ENCODE measurements at regions not wholly inside any gene's neighbourhood (a gene's known extent, or its start where the extent isn't known, plus 50 kb on each side); places are given as distances from the start of the nearest gene placed in this dataset.

- TF ChIP-seq YY1 (IDR thresholded peaks at IDR 0.05; ENCODE audit: insufficient read depth, insufficient read length) (no peak), SUZ12 (IDR thresholded peaks at IDR 0.05; ENCODE audit: extremely low read depth, insufficient read depth, insufficient read length) (no peak), ZNF274 (IDR thresholded peaks at IDR 0.05; ENCODE audit: low read depth, low read length) (no peak)
These were observed 344.4 kb upstream of the PCDH9 start for GRCh38 chr13:67574320-67575233.
